GM12878 (cell line): ENCODE measurements at regions not wholly inside any gene's neighbourhood (a gene's known extent, or its start where the extent isn't known, plus 50 kb on each side); places are given as distances from the start of the nearest gene placed in this dataset.

Experiments used
- ATAC-seq: fragments of 200-7000 bp; cut with Tn5 transposase; 3 replicates; pipeline ENCODE4 v1.9.1; 2020; ENCODE audit warnings: mild to moderate bottlenecking, moderate library complexity
- BruUV-seq: library from RNA; stranded (reverse); fragments of 400-500 nt; replicated peaks from 2 replicates; lab custom pipeline; 2021; lab: Mats Ljungman, UMichigan
- CTCF ChIA-PET: fragments of 300-600 bp; sonication (Branson Sonifier 250); formaldehyde crosslinking; extraction: SDS; loops from one replicate; lab custom pipeline; 2021; ENCODE audit warnings: inconsistent platforms; lab: Yijun Ruan, JAX
- POLR2A ChIA-PET: fragments of 350-600 bp; formaldehyde crosslinking; extraction: SDS; loops from one replicate; lab custom pipeline; 2021; ENCODE audit warnings: inconsistent platforms; lab: Charles Lee
- RAD21 ChIA-PET: fragments of 300-600 bp; sonication (Branson Sonifier 250); formaldehyde crosslinking; loops from one replicate; lab custom pipeline; 2023; ENCODE audit warnings: antibody characterized with exemption; ENCODE audit not compliant: unreplicated experiment; lab: Charles Lee
- SMC1A ChIA-PET: fragments of 300-600 bp; sonication (Branson Sonifier 250); formaldehyde crosslinking; loops from one replicate; lab custom pipeline; 2023; ENCODE audit not compliant: unreplicated experiment, uncharacterized antibody; lab: Charles Lee
- DNase-seq: peaks from one replicate; pipeline ENCODE4 v3.0.0-alpha.2; 2011; ENCODE audit warnings: low read depth, low spot score
- FAIRE-seq: peaks from 3 replicates; lab custom pipeline; 2011; peaks lifted over from hg19 to GRCh38; lab: Jason Lieb, UNC
- H2AFZ ChIP-seq: 2 replicates; pipeline ENCODE4 v1.6.0; 2011; ENCODE audit warnings: low read depth, low read length, control low read depth; ENCODE audit not compliant: control insufficient read depth
- H3K27ac ChIP-seq: 2 replicates; pipeline ENCODE4 v1.5.1; 2011; ENCODE audit warnings: control low read depth; ENCODE audit not compliant: control insufficient read depth, insufficient read depth
- H3K27me3 ChIP-seq, 2 experiments: replicated peaks in 1 of 2; 2 replicates each; pipeline versions ENCODE4 v1.6.0 to v1.6.1; 2011; ENCODE audit warnings: low read length in 1 of 2; ENCODE audit not compliant: control insufficient read depth in 2 of 2, insufficient read depth in 2 of 2
- H3K36me3 ChIP-seq, 2 experiments: 2 replicates each; pipeline ENCODE4 v1.5.1; 2011; ENCODE audit warnings: low read length in 1 of 2; ENCODE audit not compliant: control insufficient read depth in 2 of 2, insufficient read depth in 2 of 2
- H3K4me1 ChIP-seq: 2 replicates; pipeline ENCODE4 v1.6.1; 2011; ENCODE audit warnings: mild to moderate bottlenecking, low read length, moderate library complexity, mixed read lengths; ENCODE audit not compliant: control insufficient read depth, insufficient read depth
- H3K4me2 ChIP-seq: 2 replicates; pipeline ENCODE4 v1.6.0; 2011; ENCODE audit warnings: control low read depth; ENCODE audit not compliant: control insufficient read depth, insufficient read depth
- H3K4me3 ChIP-seq: fragments of 200-600 bp; sonication (generic); 2 replicates; pipeline ENCODE4 v1.5.1; 2016
- H3K79me2 ChIP-seq: 2 replicates; pipeline ENCODE4 v1.6.0; 2011; ENCODE audit warnings: low read length; ENCODE audit not compliant: control insufficient read depth, insufficient read depth
- H3K9ac ChIP-seq: 2 replicates; pipeline ENCODE4 v1.8.0; 2011; ENCODE audit warnings: low read length, control low read depth, mixed read lengths; ENCODE audit not compliant: control insufficient read depth, insufficient read depth
- H3K9me3 ChIP-seq: replicated peaks from 3 replicates; pipeline ENCODE4 v1.5.1; 2011; ENCODE audit warnings: mild to moderate bottlenecking, low read length; ENCODE audit not compliant: control insufficient read depth, insufficient read depth
- H4K20me1 ChIP-seq: 2 replicates; pipeline ENCODE4 v1.6.0; 2011; ENCODE audit not compliant: control insufficient read depth, insufficient read depth
- ATF3 ChIP-seq: IDR thresholded peaks from 2 replicates; pipeline ENCODE4 v1.6.1; 2011; ENCODE audit warnings: low read depth, mild to moderate bottlenecking, low read length, moderate library complexity, borderline replicate concordance; ENCODE audit errors: extremely low read depth
- CBX3 ChIP-seq: fragments of 200-600 bp; sonication (generic); IDR thresholded peaks from 2 replicates; pipeline ENCODE4 v1.6.1; 2016; ENCODE audit warnings: low read depth, borderline replicate concordance
- CEBPB ChIP-seq, 2 experiments: fragments of 150-350 bp in 1 of 2; IDR thresholded peaks; 2 replicates each; pipeline ENCODE4 v1.6.1; 2012 to 2014; ENCODE audit warnings: low read depth in 2 of 2, low read length in 2 of 2, borderline replicate concordance in 1 of 2, inconsistent platforms in 1 of 2
- CREM ChIP-seq: IDR thresholded peaks from 2 replicates; pipeline ENCODE4 v1.6.1; 2014; ENCODE audit warnings: antibody characterized with exemption, low read depth
- MYC ChIP-seq: IDR thresholded peaks from 2 replicates; pipeline ENCODE4 v1.6.1; 2011; ENCODE audit warnings: mild to moderate bottlenecking, low read length, moderate library complexity, inconsistent platforms; ENCODE audit not compliant: insufficient read depth, insufficient replicate concordance, insufficient read length, severe bottlenecking
- NFYA ChIP-seq: IDR thresholded peaks from 2 replicates; pipeline ENCODE4 v1.6.1; 2011; ENCODE audit warnings: low read depth, mild to moderate bottlenecking, low read length, improper control_type of control experiment, borderline replicate concordance
- NR2C1 ChIP-seq: fragments of 450-650 bp; IDR thresholded peaks from 2 replicates; pipeline ENCODE4 v1.6.1; 2017; ENCODE audit warnings: antibody characterized with exemption, mild to moderate bottlenecking, moderate library complexity
- PAX5 ChIP-seq: IDR thresholded peaks from 2 replicates; pipeline ENCODE4 v1.6.1; 2011; ENCODE audit warnings: low read depth, low read length, borderline replicate concordance
- PRDM15 ChIP-seq: fragments of 450-650 bp; formaldehyde crosslinking; IDR thresholded peaks from 2 replicates; pipeline ENCODE4 v1.4.0; 2020; ENCODE audit warnings: mild to moderate bottlenecking, moderate library complexity
- RCOR1 ChIP-seq: conservative IDR thresholded peaks from 2 replicates; pipeline ENCODE4 v1.6.1; 2012; ENCODE audit warnings: low read depth, low read length, improper control_type of control experiment
- REST ChIP-seq: IDR thresholded peaks from 2 replicates; pipeline ENCODE4 v1.6.1; 2012; ENCODE audit warnings: mild to moderate bottlenecking, low read depth, low read length
- SP1 ChIP-seq: IDR thresholded peaks from one replicate; pipeline ENCODE4 v1.6.1; 2011; ENCODE audit warnings: low read depth, low read length
- SRF ChIP-seq, 2 experiments: IDR thresholded peaks; 2 replicates each; pipeline ENCODE4 v1.6.1; 2011; ENCODE audit warnings: low read depth in 2 of 2, low read length in 2 of 2, mild to moderate bottlenecking in 1 of 2, moderate library complexity in 1 of 2
- WGBS: methylation state at CpG from one replicate; pipeline ENCODE4 v1.1.6; 2016; ENCODE audit warnings: low lambda C conversion rate; ENCODE audit not compliant: insufficient replicate concordance, insufficient coverage; ENCODE audit errors: missing lambda C conversion rate; 5-methylcytosine and 5-hydroxymethylcytosine counted together
- in situ Hi-C: fragments of 300-500 bp; cut with MboI; formaldehyde crosslinking; loops from 9 replicates; pipeline ENCODE4 v1.14.3; 2018; ENCODE audit warnings: mixed read lengths
- intact Hi-C: fragments of 100-400 bp; cut with micrococcal nuclease; formaldehyde crosslinking; loops from one replicate; pipeline ENCODE4 v1.14.2; 2022; ENCODE audit not compliant: unreplicated experiment

GRCh38 chr4:170464614-170465197 lies 374.9 kb upstream of the AADAT start:
- no peaks in the 10 kb centered on the region for H3K79me2 ChIP-seq
- ChIA-PET POLR2A (no interaction called here), SMC1A (interaction anchor here (1.1 kb wide), 1 partner anchor 12 kb away, joined by 3 read pairs; no protein-coding TSS in a partner anchor), RAD21 (no interaction called here), CTCF (interaction anchor here (1.2 kb wide), 1 partner anchor 20 kb away, joined by 3 read pairs; no protein-coding TSS in a partner anchor)
- no peak overlapping the region for H2AFZ ChIP-seq
- no peak overlapping the region for H3K4me3 ChIP-seq
- H3K4me1 ChIP-seq, result no peaks in the 10 kb centered on the region
- no peaks in the 10 kb centered on the region for H3K27me3 ChIP-seq
- no TSS peak for BruUV-seq
- H4K20me1 ChIP-seq, result no peaks in the 10 kb centered on the region
- WGBS, result 39% methylated on average over 5 of the region's 5 CpGs
- H3K27ac ChIP-seq, result no peak overlapping the region
- in situ Hi-C loops (no loop called here), intact Hi-C loops (no loop called here)
- no peak overlapping the region for H3K9ac ChIP-seq
- no peak for ATAC-seq
- no peak overlapping the region for H3K4me2 ChIP-seq
- H3K9me3 ChIP-seq, result no peaks in the 10 kb centered on the region
- DNase-seq, result no peak
- FAIRE-seq, result no peak
- no peaks in the 10 kb centered on the region for H3K36me3 ChIP-seq
- TF ChIP-seq CEBPB (IDR thresholded peaks at IDR 0.05; ENCODE audit: borderline replicate concordance in 1 of 2, low read depth in 2 of 2, low read length in 2 of 2) (no peak), CREM (no peak), NFYA (no peak), REST (no peak), NR2C1 (no peak), PAX5 (no peak), CBX3 (no peak), ATF3 (no peak), SP1 (no peak), PRDM15 (no peak), RCOR1 (no peak), MYC (no peak), SRF (IDR thresholded peaks at IDR 0.05; ENCODE audit: low read depth in 2 of 2, low read length in 2 of 2) (no peak)
